Kidney glomerular epithelial cell (primary cell): ENCODE measurements at regions not wholly inside any gene's neighbourhood (a gene's known extent, or its start where the extent isn't known, plus 50 kb on each side); places are given as distances from the start of the nearest gene placed in this dataset.
"Not testable (repeated sequence)": the region's sequence is repeated elsewhere in the genome, so short reads cannot be mapped to it uniquely, and the experiment has no call there.

Experiments used
- DNase-seq: peaks from one replicate; lab custom pipeline; 2025; lab: John Stamatoyannopoulos, UW

DNA sequence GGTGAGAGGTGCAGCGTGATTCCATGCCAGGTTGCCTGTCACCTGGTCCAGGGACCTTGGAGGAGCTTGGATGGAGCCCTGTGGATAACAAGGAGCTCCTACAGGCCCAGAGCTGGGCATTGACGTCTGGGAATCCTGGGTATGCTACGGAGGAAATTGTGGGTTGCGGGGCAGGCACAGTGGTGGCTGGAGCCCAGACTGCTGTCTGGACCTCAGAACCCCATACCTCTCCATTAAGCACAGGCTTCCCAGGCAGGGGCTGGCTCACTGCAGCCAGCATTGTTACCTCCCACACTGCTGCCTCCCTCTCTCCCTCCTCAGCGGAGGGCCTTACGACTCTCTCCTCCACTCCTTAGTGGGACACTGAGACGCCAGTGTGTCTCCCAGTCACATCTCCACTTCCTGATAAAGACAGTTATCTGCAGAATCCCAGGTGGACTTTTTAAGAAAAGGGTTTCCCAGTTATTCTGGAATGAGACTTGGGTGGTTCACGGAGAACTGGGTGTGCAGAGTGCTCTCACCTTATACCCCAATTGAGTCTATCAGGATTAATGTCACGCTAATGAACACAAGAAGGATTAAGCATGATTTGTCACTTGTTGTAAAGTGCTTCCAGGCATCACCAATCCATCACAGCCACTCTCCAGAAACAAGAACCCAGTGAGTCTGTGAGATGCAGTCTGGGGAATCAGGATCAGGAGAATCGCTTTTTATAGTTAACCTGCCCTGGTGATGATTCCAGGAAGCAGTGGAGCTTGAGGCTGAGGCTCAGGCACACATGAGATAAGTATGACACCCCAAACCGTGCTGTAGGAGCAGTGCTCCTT lies 309.4 kb downstream of the RPS24 start:
- DNase-seq, result no peak

DNA sequence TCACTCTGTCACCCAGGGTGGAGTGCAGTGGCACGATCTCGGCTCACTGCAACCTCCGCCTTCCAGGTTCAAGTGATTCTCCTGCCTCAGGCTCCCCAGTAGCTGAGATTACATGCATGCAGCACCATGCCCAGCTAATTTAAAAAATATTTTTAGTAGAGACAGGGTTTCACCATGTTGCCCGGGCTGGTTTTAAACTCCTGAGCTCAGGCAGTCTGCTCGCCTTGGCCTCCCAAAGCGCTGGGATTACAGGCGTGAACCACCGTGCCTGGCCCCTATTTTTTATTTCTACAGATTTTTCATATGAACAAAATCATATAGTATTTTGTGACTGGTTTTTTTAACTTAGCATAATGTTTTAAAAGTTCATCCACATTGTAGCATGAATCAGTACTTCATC lies 310.6 kb downstream of the RPS24 start:
- not testable (repeated sequence) for DNase-seq

DNA sequence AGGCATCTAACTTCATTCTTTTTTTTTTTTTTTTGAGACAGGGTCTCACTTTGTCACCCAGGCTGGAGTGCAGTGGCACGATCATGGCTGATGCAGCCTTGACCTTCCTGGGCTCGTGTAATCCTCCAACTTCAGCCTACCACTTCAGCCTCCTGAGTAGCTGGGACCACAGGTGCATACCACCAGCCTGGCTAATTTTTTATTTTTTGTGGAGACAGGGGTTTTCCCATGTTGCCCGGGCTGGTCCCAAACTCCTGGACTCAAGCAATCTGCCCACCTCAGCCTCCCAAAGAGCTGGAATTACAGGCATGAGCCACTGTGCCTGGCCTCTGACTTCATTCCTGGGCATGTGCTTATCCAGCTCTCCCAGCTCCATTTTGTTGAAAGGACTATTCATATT lies 311.9 kb downstream of the RPS24 start:
- not testable (repeated sequence) for DNase-seq

DNA sequence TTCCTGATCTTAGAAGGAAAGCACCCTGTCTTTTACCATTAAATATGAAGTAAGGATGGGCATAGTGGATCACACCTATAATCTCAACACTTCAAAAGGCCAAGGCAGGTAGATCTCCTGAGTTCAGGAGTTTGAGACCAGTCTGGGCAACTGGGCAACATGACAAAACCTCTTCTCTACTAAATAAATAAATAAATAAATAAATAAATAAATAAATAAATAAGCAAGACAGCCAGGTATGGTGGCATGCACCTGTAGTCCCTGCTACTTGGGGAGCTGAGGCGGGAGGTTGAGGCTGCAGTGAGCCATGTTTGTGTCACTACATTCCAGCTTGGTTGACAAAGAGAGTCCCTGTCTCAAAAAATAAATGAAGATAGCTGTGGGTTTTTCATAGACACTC lies 313.1 kb downstream of the RPS24 start:
- no peak for DNase-seq

DNA sequence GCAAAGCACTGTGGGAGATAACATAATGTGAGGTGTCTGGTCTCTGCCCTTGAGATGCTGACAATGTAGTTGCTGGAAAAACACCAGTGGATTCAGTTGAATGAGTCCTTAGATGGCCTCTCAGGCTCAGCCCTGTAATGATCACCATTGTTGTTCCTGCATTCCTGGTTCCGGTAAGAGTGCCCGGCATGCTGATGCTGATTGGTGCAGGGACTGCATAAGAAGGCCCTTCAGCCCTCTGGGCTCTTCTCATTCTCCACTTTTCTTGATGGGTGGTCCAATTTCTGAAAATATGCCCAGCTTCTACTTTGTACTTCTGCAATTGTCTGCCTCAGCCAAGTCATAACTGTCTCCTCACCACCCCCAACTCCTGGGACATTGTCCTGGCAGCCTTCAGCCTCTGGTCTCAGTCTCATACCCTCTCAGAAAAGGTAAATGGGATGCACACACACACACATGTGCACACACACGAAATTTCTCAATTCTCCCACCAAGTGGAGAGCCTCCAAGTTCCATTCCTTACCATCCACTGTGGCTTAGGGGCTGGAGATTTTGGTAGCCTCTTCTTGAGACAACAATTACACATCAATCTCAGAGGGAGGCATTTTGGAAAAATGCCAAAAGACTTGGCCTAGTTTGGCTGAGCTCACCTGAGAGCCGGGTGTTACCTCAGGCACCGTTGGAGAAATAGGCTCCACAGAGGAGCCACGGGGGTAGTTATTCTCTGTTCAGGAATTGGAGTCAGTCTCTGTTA lies 314.9 kb downstream of the RPS24 start:
- DNase-seq, result peak; percentile 11

DNA sequence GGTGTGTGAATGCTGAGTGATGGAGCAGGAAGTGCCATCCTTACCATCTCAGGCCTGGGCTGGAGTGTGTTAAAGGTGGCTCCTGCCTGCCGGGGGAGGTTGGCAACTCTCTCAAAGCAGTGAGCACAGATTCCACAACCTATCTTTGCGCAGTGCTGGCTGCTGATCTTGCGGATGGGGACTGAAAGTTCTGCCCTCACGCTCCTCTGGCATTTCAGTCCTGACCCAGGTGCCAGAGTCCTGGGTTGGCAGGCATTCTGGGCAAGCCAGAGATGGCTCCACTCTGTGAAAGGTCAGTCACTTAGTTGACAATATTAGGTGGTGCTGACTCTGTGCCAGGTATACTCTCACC lies 315.5 kb downstream of the RPS24 start:
- no peak for DNase-seq

DNA sequence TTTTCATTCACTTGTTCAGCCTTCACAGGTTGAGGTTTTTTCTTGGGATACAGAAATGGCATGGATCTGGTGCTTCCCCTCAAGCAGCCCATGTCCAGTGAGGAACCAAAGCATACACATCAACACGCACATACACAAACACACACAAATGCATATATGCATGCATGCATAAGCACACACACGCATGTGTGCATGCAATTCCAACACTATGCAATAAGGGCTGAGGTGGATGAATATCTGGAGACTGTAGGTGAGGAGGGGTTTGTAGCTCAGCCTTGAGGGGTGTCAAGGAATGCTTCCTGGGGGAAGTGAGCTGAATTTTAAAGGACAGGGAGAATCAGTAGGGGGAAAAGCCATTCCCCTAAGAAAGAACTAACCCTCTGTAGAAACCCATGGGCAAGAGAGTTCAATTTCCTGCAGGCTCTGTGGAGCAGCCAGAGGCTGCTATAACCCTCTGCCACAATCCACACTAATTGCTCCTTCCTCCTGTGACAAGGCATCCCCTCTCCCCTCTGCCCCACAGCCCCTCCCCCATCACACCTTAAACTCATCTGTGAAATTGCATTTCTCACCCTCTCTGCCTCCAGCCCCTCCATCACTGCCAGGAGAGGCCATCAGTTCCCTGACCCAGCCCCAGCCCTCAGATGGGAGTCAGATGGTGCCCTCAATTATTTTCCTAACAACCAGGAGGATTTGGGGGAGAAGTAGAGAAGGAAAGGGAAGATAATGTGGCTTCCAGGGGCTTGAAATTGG lies 316.4 kb downstream of the RPS24 start:
- no peak for DNase-seq

DNA sequence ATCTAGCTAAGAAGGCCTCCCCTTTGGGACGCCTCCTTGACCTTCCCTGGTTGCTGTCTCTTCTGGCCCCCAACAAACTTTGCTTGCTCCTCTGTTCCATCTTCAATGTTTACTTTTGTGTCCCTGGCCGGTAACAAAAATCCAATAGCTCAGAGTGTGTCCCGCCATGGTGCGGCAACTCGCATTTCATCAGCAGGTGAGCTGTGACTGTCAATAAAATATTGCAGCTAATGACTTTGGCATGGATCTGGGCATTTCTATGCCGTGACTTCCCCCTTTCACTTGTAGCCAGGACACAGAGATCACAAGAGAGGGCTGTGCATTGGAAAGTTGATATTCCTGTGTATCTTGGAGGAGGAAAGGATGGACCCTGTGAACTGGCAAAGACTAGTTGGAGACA lies 317.6 kb downstream of the RPS24 start:
- DNase-seq, result no peak

DNA sequence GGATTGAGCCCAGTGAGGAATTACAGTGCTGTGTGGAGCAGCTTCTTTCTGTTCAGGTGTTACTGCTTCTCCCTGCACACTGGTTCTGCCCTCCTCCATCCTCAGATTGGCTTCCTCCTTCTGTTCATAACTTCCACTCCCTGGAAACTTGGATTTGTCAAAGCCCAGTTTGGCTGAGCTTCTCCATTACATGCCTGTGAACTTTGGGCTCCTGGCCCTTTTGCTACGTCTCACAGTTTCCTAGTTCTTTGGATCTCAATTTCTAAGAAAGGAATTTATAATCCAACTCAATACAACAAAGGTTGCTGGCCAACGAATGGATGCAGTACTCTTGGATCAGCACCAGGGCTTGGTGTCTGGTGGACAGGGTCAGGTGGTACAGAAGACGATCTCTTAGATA lies 318.1 kb downstream of the RPS24 start:
- DNase-seq, result no peak

DNA sequence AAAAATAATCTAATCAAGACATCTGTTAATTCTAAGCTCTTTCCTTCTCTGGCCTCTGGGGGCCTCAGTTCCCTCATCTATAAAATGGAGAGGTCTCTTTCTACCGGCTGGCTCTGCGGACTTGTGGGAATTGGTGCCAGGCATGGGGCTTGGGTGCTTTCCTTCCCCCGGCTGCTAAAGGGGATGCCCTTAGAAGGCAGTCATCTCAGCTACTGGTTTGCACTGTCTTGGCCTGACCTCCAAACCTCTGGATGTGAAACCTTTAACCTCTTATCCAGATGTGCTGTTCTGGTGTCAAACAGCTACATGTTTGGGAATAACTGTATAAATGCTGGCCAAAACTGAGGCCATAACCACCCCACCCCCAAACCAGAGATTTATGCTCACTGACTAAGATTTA lies 320.0 kb downstream of the RPS24 start:
- DNase-seq, result no peak

DNA sequence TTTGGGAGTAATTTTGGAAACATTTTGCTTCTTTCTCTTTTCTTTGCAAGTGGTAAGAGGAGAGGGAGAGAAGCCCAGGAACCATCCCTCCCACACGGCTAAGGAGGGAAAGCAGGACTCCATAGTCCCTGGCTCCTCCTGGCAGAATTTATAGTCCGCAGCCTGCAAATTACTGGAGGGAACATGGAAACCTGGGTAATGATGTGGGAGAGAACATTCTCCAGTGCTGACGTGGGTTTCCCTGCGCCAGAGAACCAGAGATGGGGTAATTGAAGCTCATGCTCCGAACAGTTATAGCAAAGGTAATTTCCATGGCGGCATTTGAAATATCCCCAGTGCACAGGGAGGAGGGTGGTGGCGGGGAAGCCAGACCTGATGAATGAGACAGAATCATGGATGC lies 320.4 kb downstream of the RPS24 start:
- DNase-seq, result no peak

DNA sequence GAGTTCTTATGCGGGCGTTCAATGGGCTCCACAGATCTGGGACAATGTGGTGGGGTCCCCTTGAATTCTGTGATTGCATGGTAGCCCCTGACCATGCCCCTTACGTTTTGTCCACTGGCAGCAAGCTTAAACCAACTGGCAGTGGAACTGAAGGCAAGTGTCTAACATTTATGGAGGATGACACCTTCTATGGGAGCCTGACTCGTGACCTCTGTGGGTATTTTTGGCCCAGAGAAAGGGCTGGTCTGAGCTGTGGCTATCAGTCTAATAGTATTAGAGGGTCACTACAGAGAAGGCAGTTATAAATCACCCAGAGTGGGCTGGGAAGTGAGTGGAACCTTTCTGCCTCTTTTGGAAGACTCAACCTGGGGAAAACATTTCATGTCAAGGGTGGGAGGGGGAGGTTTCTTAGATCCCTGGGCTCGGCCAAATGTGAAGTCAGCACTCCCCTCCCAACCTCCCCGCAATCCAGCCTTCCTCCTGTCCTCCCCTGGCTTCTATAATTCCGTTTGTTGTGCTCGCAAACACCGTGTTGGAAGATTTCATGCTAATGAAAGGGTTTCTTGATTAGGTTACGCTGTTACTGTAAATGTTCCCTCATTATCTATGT lies 322.7 kb downstream of the RPS24 start:
- DNase-seq, result no peak

DNA sequence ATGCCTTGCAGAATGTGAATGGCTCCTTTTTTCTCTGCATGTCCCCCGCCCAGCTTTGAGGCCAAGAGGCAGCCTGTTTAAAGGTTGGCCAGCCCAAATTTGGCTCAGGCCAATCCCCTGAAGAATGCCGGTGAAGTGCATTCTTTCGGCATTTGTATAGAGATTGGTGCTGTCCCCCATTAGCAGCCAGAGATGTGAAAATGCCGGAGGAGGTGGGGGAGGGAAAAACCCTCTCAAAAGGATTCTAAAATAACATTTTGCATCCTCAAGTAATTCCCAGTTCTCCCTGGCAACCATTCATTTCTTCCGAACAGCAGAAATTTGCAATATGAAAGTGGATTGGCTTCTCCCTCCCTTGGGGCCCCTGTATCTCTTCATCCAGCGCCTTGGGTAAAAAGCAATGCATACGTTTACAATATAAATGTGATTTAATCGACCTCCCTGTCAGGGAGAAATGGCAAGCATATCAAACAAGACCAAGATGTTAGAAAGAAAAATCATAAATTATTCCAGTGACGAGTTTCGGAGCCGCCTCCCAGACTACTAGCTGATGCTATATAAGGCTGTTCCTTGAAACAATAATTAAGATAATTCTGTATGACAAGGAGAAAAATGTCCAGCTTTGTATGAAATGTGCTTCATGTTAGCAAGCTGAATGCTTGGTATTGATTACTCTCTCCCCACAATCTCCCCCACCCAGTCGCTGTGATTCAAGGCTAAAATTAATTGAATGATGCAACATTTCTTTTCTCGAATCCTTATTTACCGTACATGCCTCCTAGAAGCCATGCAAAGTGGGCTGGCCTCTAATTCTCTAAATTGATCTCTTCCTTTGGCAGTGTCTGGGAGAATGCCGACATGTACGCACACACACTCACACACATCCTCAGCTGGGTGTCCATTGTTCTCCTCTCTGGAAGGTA lies 323.7 kb downstream of the RPS24 start:
- no peak for DNase-seq

DNA sequence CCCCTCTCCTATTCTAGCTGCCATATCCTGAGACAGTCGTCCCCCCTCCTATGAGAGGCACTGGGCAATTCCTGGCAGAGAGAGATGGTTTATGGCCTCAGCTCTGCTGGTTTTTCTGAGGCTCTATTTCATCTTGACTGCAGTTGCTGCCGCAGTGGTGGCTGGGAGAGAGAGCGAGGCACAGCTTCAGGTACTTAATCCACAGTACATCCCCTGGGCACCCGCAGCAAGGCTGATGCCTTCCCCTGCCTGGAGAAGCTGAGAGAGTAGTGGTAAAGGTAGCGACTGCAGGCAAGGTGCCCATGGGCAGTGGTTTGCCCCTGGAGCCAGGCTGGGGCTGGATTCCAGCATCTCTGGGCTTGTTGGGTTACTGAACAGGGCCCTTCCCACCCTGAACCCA lies 324.7 kb downstream of the RPS24 start:
- DNase-seq, result no peak

DNA sequence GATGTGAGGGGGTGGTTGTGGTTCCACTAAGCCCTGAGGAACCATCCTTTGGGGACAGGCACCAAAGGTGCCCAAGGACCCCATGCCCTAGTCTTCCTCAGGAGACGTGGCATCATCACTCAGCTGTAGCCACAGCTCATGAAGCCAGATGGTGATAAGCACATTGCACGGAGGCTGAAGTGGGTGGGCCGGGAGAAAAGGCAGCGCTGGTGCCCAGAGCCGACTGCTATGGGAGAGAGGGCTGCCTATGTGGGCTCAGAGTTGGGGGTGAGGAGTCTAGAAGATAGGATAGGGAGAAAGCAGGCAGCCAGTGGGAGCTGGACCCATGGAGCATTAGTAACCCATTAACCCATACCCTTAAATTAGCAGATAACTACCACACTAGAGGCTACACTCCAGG lies 325.3 kb downstream of the RPS24 start:
- no peak for DNase-seq

DNA sequence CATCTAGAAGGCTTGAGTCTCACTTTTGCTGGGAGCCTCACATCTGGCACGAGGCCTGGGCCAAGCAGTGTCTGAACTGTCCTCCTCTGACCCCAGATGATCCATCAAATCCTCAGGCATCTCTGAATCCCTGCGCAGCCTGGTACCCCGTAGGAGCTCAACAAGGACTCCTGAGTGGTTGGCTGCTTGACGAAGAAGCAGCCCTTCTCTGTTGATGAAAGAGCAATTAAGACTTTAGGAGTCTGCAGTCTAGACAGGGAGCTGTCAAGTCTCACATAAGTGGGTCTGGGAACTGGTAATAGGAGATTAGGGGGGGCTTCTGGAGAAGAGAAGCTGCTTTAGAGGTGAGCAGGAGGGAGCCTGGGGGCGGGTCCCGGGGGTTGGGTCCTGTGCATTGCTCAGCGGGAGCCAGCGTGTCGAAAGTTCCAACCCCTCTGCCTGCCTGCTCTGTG lies 326.0 kb downstream of the RPS24 start:
- no peak for DNase-seq

DNA sequence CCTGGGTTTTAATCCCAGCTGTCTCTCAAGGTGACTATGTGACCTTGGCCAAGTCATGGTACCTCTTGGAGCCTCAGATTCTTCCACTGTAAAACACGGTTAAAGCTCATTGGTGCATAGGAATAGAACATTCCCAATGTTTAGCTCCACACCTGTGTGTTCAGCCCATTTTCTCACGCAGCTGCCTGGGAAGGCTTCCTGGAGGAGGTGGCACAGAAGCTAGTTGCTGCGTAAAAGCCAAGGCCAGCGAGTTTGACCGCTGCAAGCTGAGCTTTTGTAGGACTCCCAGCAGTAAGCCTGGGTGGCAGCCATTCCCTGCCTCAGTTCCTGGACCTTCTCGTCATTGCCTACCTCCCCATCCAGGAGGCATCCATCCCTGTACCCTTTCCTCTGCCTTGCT lies 326.6 kb downstream of the RPS24 start:
- DNase-seq, result no peak

DNA sequence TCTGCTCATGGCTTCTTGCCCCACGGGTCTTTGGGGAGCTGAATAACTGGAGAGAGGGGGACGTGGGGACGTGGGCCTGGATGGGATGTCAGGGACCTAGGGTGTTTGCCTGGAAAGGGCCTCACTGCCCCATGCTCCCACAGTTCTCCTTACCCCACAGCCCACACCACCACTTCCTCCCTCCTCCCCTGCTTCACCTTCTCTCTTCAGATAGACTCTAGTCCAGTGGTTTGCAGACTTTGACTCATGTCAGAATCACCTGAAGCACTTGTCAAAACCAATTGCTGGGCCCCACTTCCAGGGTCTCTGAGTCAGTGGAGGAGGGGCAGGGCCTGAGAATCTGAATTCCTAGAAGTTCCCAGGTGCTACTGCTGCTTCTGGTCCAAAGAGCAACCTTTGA lies 327.4 kb downstream of the RPS24 start:
- DNase-seq, result no peak

DNA sequence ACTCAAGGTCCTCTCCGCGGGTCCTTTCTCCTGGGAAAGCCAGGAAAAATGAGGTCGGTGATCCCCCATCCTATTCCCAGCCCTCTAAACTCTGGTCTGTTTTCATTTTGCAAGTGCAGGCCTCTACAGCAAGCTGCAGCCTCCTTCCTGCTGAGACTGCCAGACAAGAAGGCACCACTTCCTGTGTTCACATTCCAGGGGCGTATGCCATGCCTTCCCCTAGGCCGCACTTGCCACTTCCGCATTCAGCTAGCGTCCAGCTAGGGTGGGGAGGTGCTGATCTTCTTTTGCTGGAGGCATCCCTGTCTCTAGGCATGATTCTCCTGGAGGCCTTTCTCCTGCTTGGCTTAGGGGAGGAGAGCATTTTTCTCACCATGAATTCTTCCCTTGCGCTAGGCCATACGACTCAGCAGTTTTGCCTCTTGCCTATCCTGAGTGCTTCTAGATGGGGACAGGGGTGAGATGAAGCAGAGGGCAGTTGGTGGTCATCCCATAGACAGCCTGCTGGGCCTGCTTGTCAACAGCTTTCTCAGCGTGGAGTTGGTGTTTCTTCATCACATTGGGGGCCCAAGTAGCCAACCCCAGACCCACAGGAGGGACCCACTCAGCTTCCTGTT lies 328.9 kb downstream of the RPS24 start:
- no peak for DNase-seq

DNA sequence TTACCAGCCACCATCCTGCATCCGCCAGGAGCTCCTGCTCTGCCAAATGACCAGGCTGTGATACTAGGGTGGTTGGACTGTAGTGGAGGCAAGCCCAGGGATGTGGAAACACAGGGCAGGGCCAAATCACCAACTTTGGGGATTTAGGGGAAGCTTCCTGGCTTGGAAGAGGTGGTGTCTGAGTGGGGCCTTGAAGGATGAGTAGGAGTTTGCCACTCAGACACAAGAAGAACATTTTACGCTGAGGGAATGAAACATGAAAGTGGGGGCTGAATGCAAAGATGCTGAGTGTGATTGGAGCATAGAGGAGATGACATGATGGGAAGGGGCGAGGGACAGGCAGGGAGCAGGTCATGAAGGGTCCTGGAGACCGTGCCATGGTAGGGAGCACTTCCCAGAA lies 329.5 kb downstream of the RPS24 start:
- no peak for DNase-seq

DNA sequence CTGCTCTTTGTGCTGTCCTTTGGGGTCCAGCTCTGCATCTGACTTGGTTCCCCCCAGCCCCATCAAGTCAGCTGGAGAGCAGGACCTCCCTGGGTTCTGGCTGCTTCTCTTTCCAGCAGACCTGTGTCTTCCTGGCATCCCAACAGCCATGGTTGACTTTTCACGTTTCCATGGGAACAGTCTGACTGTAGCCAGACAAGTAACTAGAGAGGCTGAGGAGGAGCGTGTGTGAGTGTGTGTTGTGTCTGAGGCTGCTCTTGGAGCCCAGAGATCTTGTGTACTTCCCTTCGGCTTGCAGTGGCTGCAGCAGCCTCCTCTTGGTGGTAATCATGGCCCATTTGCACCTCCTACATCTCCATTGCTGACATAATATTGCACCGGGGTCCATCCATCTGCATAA lies 332.0 kb downstream of the RPS24 start:
- no peak for DNase-seq
